Neural progenitor cell (in vitro differentiated cells): ENCODE measurements at regions not wholly inside any gene's neighbourhood (a gene's known extent, or its start where the extent isn't known, plus 50 kb on each side); places are given as distances from the start of the nearest gene placed in this dataset.

Source experiments
- DNase-seq: peaks from one replicate; pipeline ENCODE4 v3.0.0-alpha.2; 2016; ENCODE audit warnings: low spot score
- H2AFZ ChIP-seq: fragments of 200-600 bp; sonication (generic); replicated peaks from 2 replicates; pipeline ENCODE4 v1.6.1; 2016; ENCODE audit warnings: antibody characterized with exemption
- H3F3A ChIP-seq: fragments of 200-600 bp; sonication (generic); 2 replicates; pipeline ENCODE4 v1.6.1; 2016; ENCODE audit warnings: antibody characterized with exemption, low read depth
- H3K27ac ChIP-seq: fragments of 200-600 bp; sonication (generic); 2 replicates; pipeline ENCODE4 v1.5.1; 2016; ENCODE audit warnings: mild to moderate bottlenecking
- H3K27me3 ChIP-seq: fragments of 200-600 bp; sonication (generic); 2 replicates; pipeline ENCODE4 v1.6.1; 2016; ENCODE audit warnings: mild to moderate bottlenecking, moderate library complexity
- H3K36me3 ChIP-seq: fragments of 200-600 bp; sonication (generic); 2 replicates; pipeline ENCODE4 v1.5.1; 2016
- H3K4me1 ChIP-seq: fragments of 200-600 bp; sonication (generic); 2 replicates; pipeline ENCODE4 v1.6.1; 2016; ENCODE audit warnings: mixed run types
- H3K4me2 ChIP-seq: fragments of 200-600 bp; sonication (generic); 2 replicates; pipeline ENCODE4 v1.6.1; 2016
- H3K4me3 ChIP-seq: fragments of 200-600 bp; sonication (generic); 2 replicates; pipeline ENCODE4 v1.5.1; 2016
- H3K79me2 ChIP-seq: fragments of 200-600 bp; sonication (generic); 2 replicates; pipeline ENCODE4 v1.6.1; 2016; ENCODE audit warnings: low read depth
- H3K9ac ChIP-seq: fragments of 200-600 bp; sonication (generic); 2 replicates; pipeline ENCODE4 v1.6.1; 2016
- H3K9me3 ChIP-seq: fragments of 200-600 bp; sonication (generic); 2 replicates; pipeline ENCODE4 v1.5.1; 2016; ENCODE audit warnings: low read depth
- H4K20me1 ChIP-seq: fragments of 200-600 bp; sonication (generic); 2 replicates; pipeline ENCODE4 v1.6.1; 2016; ENCODE audit warnings: low read depth
- H3K27ac Mint-ChIP-seq: 3 replicates; pipeline ENCODE4 v1.8.0; 2021; ENCODE audit warnings: mixed read lengths
- H3K27me3 Mint-ChIP-seq: 2 replicates; pipeline ENCODE4 v1.8.0; 2022; ENCODE audit warnings: low read depth, mild to moderate bottlenecking, inconsistent platforms, moderate library complexity, mixed read lengths; ENCODE audit not compliant: insufficient read depth
- H3K36me3 Mint-ChIP-seq: 3 replicates; pipeline ENCODE4 v1.8.0; 2021; ENCODE audit warnings: mixed read lengths
- H3K4me1 Mint-ChIP-seq: 3 replicates; pipeline ENCODE4 v1.8.0; 2021; ENCODE audit warnings: mixed read lengths
- H3K4me3 Mint-ChIP-seq: 3 replicates; pipeline ENCODE4 v1.8.0; 2021; ENCODE audit warnings: mild to moderate bottlenecking, moderate library complexity, mixed read lengths
- H3K9me3 Mint-ChIP-seq: 3 replicates; pipeline ENCODE4 v1.8.0; 2020; ENCODE audit warnings: mixed read lengths
- CTCF ChIP-seq: fragments of 200-600 bp; sonication (generic); IDR thresholded peaks from 2 replicates; pipeline ENCODE4 v1.5.1; 2017; ENCODE audit warnings: antibody characterized with exemption, mild to moderate bottlenecking
- EZH2 ChIP-seq: fragments of 200-600 bp; sonication (generic); IDR thresholded peaks from 2 replicates; pipeline ENCODE4 v1.6.1; 2017; ENCODE audit warnings: antibody characterized with exemption, mild to moderate bottlenecking, moderate library complexity
- EZH2phosphoT487 ChIP-seq: fragments of 200-600 bp; sonication (generic); IDR thresholded peaks from 2 replicates; pipeline ENCODE4 v1.6.1; 2017; ENCODE audit warnings: antibody characterized with exemption

- TF ChIP-seq CTCF (no peak), EZH2phosphoT487 (no peak), EZH2 (no peak)
- H3K27me3 ChIP-seq, result no peaks in the 10 kb centered on the region
- no peak overlapping the region for H3K27ac ChIP-seq
- no peaks in the 10 kb centered on the region for H3K9me3 Mint-ChIP-seq
- no peaks in the 10 kb centered on the region for H3K36me3 ChIP-seq
- no peak for DNase-seq
- peaks cover 2% of the 10 kb centered on the region for H3K27me3 Mint-ChIP-seq
- no peak overlapping the region for H3K9ac ChIP-seq
- H3K27ac Mint-ChIP-seq, result no peak overlapping the region
- no peaks in the 10 kb centered on the region for H3K9me3 ChIP-seq
- no peaks in the 10 kb centered on the region for H4K20me1 ChIP-seq
- H3K4me1 Mint-ChIP-seq, result peaks cover 11% of the 10 kb centered on the region
- H3K36me3 Mint-ChIP-seq, result no peaks in the 10 kb centered on the region
- H3K4me3 Mint-ChIP-seq, result no peak overlapping the region
- no peak overlapping the region for H2AFZ ChIP-seq
- H3F3A ChIP-seq, result no peaks in the 10 kb centered on the region
- no peak overlapping the region for H3K4me2 ChIP-seq
- H3K4me1 ChIP-seq, result peaks cover 2% of the 10 kb centered on the region
- no peak overlapping the region for H3K4me3 ChIP-seq
- no peaks in the 10 kb centered on the region for H3K79me2 ChIP-seq
Measured at GRCh38 chr12:93198086-93198485, 179.6 kb upstream of the NUDT4 start.

GRCh38 chr12:93199831-93200236, 177.9 kb upstream of the NUDT4 start:
- no peak overlapping the region for H2AFZ ChIP-seq
- no peaks in the 10 kb centered on the region for H3K79me2 ChIP-seq
- H3K4me1 ChIP-seq, result peaks cover 2% of the 10 kb centered on the region
- H3K9me3 ChIP-seq, result no peaks in the 10 kb centered on the region
- DNase-seq, result no peak
- H3K27ac ChIP-seq, result no peak overlapping the region
- Mint-ChIP-seq H3K4me1 (peaks cover 11% of the 10 kb centered on the region), H3K36me3 (no peaks in the 10 kb centered on the region), H3K27ac (no peak overlapping the region), H3K9me3 (no peaks in the 10 kb centered on the region), H3K4me3 (no peak overlapping the region), H3K27me3 (peaks cover 1% of the 10 kb centered on the region)
- no peaks in the 10 kb centered on the region for H4K20me1 ChIP-seq
- no peaks in the 10 kb centered on the region for H3K27me3 ChIP-seq
- no peak for TF ChIP-seq CTCF
- no peak for TF ChIP-seq EZH2phosphoT487
- TF ChIP-seq EZH2, result no peak
- H3F3A ChIP-seq, result no peaks in the 10 kb centered on the region
- no peaks in the 10 kb centered on the region for H3K36me3 ChIP-seq
- H3K4me3 ChIP-seq, result no peak overlapping the region
- H3K4me2 ChIP-seq, result no peak overlapping the region
- no peak overlapping the region for H3K9ac ChIP-seq

GRCh38 chr12:93200291-93200917, 177.3 kb upstream of the NUDT4 start:
- peaks cover 11% of the 10 kb centered on the region for H3K4me1 Mint-ChIP-seq
- no peaks in the 10 kb centered on the region for H3K9me3 ChIP-seq
- H3K27me3 ChIP-seq, result no peaks in the 10 kb centered on the region
- peaks cover 2% of the 10 kb centered on the region for H3K4me1 ChIP-seq
- H3K9ac ChIP-seq, result no peak overlapping the region
- no peak overlapping the region for H3K27ac ChIP-seq
- no peak for DNase-seq
- no peaks in the 10 kb centered on the region for H3K27me3 Mint-ChIP-seq
- H3K36me3 ChIP-seq, result no peaks in the 10 kb centered on the region
- no peak overlapping the region for H3K4me3 Mint-ChIP-seq
- H2AFZ ChIP-seq, result no peak overlapping the region
- no peak overlapping the region for H3K4me3 ChIP-seq
- H4K20me1 ChIP-seq, result no peaks in the 10 kb centered on the region
- TF ChIP-seq CTCF (no peak), EZH2 (no peak), EZH2phosphoT487 (no peak)
- H3K4me2 ChIP-seq, result no peak overlapping the region
- H3K79me2 ChIP-seq, result no peaks in the 10 kb centered on the region
- no peaks in the 10 kb centered on the region for H3K9me3 Mint-ChIP-seq
- no peaks in the 10 kb centered on the region for H3K36me3 Mint-ChIP-seq
- no peaks in the 10 kb centered on the region for H3F3A ChIP-seq
- no peak overlapping the region for H3K27ac Mint-ChIP-seq
